Inflammatory macrophage treated with lipopolysaccharide for 4 hours (primary cell): ENCODE measurements at regions not wholly inside any gene's neighbourhood (a gene's known extent, or its start where the extent isn't known, plus 50 kb on each side); places are given as distances from the start of the nearest gene placed in this dataset.

Experiments used
- DNase-seq: peaks from one replicate; pipeline ENCODE4 v3.0.0-alpha.2; 2020

- DNase-seq, result peak; percentile 76
Observed at GRCh38 chr15:101124731-101125451, 127.0 kb downstream of the CHSY1 start.

- peak; percentile 78 for DNase-seq
Observed at GRCh38 chr15:101123222-101123910, 128.5 kb downstream of the CHSY1 start.

DNA sequence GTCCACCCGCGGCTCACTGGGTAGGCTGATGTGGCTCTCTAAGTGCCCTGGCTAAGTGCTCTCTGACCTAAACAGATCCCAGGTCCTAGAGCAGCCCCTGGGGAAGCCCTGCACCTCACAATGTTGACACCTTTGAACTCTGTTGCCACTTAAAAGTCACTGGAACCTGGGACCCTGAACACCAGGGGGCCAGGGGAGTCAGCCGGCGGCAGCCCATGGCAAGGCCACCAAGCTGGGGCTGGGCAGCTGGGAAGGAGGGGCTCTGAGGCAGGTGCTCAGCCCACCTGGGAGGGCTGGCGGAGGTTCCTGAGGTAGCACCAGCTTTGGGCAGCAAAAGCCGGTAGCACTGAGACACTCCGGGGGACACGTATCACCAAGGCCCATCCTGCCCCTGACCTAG lies 129.0 kb downstream of the CHSY1 start:
- DNase-seq, result no peak

DNA sequence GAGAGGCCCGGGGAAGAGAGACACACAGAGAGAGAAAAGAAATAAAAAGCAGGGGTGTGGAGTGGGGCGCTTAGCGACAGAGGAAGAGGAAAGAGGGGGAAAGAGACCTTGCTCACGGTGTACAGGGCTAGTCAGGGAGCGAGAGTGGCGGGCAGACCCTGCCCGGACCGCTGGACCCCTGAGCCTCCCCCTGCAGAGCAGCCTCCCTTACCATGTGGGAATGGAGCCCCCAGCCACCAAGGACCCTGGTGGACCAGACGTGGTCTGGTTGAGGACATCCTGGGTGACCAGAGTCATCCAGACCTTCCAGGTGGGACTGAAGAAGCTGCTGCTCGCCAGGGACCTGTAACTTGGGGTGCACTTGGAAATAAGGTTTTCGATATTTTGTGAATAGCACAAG lies 129.6 kb downstream of the CHSY1 start:
- DNase-seq, result no peak

GRCh38 chr15:101121511-101122090 lies 130.2 kb downstream of the CHSY1 start:
- peak; percentile 72 for DNase-seq

DNA sequence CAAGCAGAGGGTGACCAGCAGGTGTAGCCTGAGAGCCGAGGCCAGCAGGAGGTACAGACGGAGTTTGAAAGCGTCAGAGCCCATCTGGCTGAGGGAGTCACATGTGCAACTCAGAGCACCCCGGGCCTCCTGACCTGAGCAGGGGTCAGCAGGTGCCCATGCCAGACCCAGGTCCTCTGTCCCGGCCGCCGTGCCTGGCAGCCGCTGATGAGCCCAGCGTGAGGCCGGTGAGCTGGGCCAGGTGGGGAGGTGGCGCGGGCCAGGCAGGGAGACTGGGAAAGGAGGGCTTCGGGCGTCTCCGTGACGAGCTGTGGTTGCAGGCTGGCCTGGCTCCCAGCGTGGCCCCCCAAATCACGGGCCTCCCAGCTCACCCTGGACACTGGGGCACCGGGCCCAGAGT lies 130.9 kb downstream of the CHSY1 start:
- no peak for DNase-seq

DNA sequence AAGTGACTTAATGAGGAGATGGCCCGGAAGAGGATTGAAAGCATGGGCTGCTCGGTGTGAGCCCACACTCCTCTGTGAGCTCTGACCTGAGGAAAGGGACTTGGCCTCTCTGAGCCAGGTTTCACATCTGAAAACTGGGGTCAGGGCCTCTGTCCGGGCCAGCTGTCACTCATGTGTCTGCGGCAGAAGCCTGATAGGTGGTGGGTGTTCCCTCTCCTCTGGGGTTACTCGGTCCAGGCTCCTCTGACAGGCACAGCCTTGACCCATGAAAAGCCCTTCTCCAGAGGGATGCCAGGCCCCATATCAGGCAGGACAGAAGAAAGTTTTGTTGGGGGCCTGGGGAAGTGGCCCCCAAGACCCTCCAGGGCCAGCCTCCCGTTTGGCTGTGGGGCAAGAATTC lies 131.4 kb downstream of the CHSY1 start:
- DNase-seq, result no peak
